ENCODE measurements at regions not wholly inside any gene's neighbourhood (a gene's known extent, or its start where the extent isn't known, plus 50 kb on each side); places are given as distances from the start of the nearest gene placed in this dataset.

DNA sequence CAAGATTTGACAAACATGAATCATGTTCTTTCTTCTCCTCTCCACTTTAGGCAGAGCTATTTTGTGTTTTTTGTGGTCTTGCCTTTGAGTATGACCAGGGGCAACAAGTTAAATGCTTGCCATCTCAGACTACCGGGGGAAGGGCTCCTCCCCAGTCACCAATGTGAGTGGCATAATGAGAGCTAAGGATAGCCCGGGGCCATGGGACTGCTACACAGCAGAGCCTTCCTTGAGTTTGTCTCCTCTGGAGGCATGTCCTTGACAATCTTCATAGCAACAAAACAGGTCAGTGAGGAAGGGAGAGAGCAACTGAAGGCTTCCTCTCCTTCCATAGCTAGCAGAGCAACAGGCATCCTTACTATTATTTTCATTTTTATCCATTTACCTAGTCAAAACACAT, 299.3 kb downstream of the ENC1 start:
- TF ChIP-seq POLR2A (IDR thresholded peaks at IDR 0.05) (no peak), POLR2AphosphoS5 (IDR thresholded peaks at IDR 0.05) (no peak), EP300 (IDR thresholded peaks at IDR 0.05) (no peak)
- TF ChIP-seq, protein P1, sequence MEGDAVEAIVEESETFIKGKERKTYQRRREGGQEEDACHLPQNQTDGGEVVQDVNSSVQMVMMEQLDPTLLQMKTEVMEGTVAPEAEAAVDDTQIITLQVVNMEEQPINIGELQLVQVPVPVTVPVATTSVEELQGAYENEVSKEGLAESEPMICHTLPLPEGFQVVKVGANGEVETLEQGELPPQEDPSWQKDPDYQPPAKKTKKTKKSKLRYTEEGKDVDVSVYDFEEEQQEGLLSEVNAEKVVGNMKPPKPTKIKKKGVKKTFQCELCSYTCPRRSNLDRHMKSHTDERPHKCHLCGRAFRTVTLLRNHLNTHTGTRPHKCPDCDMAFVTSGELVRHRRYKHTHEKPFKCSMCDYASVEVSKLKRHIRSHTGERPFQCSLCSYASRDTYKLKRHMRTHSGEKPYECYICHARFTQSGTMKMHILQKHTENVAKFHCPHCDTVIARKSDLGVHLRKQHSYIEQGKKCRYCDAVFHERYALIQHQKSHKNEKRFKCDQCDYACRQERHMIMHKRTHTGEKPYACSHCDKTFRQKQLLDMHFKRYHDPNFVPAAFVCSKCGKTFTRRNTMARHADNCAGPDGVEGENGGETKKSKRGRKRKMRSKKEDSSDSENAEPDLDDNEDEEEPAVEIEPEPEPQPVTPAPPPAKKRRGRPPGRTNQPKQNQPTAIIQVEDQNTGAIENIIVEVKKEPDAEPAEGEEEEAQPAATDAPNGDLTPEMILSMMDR (IDR thresholded peaks at IDR 0.05): no peak
